UCSD-AML1 (cell line): ENCODE measurements at regions not wholly inside any gene's neighbourhood (a gene's known extent, or its start where the extent isn't known, plus 50 kb on each side); places are given as distances from the start of the nearest gene placed in this dataset.

Experiments
- DNase-seq: peaks from one replicate; lab custom pipeline; 2025; ENCODE audit not compliant: unreplicated experiment; lab: John Stamatoyannopoulos, UW

- no peak for DNase-seq
Observed at GRCh38 chr16:51442141-51442870, 291.2 kb upstream of the SALL1 start.

- no peak for DNase-seq
Observed at GRCh38 chr16:51440131-51440889, 289.2 kb upstream of the SALL1 start.

- no peak for DNase-seq
Observed at GRCh38 chr16:51439271-51439670, 288.2 kb upstream of the SALL1 start.

DNA sequence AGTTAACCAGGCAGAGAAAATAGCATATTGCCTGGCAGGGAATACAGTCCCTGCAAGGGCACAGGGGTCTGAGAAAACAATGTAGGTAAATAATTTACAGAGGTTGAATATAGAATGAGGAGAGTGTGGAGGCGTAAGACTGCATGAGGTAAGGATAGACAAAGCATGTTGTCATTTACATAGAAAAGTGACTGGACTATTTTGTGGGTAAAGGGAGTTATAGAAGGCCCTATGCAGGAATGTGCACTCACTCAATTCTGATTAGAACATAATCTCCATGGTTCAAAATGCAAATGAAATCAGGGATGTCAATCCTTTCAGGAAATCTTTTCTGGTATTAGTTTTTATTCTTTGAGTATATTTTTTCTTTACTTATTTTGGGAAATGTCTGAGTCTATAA lies 285.7 kb upstream of the SALL1 start:
- no peak for DNase-seq

- no peak for DNase-seq
Observed at GRCh38 chr16:51434567-51435198, 283.6 kb upstream of the SALL1 start.

DNA sequence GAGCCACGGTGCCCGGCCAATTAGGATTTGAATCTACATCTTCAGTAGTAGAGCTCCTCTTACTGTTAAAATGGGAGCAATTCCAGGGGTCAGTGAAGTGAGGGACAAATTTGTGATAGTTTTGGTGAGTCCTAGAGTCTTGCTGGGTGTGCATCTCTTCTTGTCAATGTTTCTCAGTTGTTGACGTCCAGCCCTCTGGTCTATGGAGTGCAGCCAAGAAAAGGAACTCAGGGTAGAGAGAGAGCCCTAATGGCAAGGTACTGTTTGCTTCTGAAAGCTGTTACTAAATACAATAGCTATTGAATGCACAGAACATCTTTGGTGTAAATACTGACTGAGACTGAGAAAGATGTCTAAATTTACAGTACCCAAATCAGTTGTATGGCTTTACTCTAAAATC lies 282.5 kb upstream of the SALL1 start:
- DNase-seq = no peak

GRCh38 chr16:51431517-51432241 lies 280.6 kb upstream of the SALL1 start:
- no peak for DNase-seq

DNA sequence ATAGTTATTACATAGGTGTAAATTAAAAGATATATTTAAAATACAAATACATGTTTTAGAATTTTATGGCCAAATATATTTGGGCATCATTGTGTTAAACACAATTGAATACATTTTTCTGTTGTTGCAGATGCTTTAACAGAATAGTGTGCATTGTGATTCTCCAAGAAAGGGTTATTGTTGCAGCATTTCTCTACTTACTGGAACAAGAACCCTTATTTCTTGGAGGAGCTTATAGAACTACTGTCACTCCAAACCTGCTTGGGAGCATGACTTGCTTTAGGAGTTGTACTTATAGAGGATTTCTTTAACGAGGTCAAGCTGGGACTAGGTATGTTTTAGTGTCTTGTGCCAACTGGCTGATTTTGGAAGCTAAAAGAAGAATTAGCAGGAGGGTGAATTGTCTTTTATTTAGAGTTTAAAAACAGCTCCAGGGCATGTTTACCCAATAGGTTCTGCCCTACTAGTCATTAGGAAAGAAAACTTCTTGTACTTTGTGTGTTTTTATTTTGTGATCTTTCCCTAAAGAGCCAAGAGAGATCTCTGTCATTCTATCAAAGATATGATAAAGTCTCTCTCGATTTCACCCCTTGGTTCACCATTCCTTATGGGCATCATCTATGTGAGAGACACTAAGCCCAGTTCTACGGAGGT lies 279.8 kb upstream of the SALL1 start:
- no peak for DNase-seq

DNA sequence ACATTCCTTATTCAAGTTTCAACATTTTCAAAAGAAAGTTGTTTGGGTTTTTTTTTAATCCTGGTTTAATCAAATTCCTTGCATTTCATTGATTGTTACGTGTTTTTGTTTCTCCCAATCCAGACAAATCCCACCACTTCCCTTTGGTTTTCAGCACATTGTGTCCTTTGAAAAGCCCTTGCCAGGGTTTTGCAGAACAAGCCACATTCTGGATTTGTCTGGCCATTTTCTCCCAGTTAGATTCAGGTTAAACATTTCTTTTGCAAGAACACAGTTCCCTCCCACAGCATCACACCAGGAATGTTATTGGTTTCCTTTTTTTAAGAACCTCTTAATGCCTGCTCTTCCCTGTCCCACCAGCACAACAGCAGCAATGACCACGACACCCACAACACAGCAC lies 278.0 kb upstream of the SALL1 start:
- no peak for DNase-seq

DNA sequence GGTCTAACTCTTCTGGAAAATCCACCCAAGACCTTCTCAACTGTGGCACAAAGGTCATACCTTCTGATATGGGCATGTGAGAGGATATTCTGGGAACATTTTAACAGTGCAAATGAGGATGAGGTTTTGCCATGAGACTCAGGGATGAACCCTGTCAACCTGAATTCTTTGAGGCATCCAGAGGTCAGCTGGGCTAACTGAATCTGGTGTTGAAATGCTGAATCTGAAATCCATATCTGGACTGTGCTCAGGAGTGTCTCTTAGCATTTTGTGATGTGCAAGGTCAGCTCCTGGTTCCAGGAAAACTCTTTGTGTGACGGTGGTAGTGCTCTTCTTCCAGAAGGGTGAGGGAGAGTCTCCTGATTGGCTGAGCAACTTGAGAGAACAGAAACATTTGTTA lies 276.0 kb upstream of the SALL1 start:
- DNase-seq = no peak

DNA sequence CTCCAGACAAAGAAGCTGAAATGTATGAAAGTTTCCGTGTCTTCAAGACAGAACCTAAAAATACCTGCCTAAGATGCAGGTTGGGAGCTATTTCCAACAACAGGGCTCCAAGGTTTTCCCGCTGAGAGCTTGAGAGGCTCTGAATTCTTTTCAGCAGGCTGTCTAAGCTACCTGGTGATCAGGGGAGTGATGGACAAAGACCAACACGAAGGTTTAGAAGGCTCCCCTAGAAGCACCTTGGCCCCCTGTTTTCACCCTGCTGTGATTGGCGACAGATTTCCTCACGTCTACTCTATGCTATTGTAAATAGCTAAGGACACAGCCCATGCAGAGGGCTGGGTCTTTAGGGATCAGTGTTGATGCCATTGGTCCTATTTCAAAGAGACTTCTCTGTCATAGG lies 275.2 kb upstream of the SALL1 start:
- DNase-seq = no peak

DNA sequence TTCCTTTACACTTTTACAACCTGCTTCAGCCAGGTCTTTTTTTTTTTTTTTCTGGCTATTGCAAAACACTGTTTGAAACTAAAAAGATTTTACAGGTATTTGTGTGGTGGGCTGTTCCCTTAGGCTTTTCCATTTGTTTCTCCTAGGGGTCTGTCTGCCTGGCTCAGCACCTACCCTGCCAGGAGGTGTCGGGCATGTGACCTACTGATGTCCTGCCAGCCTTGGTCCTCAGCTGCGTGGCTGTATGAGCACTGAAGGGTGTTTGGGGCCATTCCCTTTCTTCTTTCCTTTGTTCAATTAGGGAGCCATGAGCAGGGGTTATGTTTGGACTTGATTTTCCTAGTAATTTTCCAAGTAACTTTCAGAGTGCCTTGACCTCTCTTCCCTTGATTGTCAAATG lies 269.2 kb upstream of the SALL1 start:
- no peak for DNase-seq

DNA sequence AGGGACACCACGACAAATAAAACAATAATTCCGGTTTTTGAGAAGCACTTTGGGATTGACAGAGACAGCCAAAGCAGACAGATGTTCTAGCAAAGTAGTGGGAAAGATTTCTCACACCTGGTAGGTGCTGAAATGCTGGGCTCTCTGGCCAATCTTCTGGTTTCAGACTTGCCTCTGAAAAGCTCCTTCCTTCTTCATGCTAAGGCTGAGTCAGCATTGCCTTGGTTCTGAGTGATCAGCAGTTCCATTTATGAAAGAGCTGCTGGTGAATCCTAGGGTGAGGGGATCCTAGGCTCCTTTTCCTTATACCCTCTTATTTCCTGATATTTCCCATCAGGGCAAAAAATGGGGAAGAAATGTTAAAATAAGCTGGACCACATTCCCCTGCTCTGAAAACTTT lies 268.7 kb upstream of the SALL1 start:
- DNase-seq = no peak

GRCh38 chr16:51418258-51418657 lies 267.2 kb upstream of the SALL1 start:
- DNase-seq = no peak

DNA sequence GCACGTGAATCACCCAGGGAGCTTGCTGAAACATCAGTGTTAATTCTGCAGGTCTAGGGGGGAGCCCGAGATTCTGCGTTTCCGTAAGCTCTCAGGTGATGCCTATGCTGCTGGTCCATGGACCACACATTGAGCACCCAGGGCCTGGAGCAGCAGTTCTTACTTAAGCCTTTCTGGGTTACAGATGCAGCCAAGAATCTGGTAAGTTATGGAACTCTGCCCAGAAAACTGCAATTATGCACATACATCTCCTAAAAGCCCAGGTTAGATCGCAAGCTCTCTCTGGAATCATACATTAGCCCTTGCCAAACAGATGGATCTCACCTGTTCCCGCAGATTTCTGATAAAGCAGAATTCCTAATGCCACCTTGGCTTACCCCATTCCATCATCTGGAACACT lies 265.9 kb upstream of the SALL1 start:
- DNase-seq = no peak

DNA sequence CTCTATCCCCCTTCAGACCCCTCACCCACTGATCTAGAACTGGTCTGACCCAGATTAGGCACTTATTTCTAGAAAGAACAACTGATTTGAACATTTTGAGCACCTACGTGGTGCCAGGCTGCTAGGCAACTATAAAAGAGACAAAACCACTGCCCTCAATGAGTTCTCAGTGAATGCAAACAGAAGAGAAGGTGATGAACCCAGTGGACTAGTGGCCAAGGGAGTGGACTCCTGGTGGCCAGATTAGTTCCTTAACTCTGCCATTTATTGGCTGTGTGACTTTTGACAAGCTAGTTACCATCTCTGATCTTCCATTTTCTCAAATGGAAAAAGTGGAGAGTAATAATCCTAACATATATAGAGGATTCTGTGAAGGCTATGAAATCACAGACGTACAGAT lies 259.1 kb upstream of the SALL1 start:
- DNase-seq = no peak

DNA sequence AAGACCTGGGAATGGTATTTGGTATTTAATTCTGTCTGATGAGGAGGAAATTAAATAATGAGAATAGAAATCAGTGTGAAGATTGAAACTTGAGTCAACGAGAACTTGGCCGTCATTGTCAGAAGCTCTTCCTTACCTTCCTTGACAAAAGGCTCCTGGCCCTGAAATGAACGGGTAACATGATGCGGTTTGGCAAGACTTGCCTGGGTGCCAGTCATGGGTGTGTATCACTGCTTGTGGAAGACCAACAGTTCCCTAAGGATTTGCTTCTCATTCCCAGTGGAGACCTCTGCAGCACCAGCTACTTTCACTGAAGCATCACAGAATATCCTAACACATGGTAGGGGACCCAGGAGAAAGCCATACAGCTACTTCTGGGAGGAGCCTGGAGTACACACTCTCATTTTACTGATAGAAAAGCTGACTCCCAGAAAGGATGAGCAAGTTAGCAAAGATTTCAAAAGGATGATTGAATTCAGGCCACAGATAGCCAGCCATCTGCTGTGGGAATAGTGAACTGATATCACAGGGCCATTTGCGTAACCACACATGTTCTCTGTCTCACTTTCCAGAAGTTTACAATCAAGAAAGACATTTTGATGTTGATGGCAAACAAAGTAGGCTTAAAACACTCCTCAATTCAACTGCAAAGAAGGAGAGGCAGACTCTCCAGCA lies 258.1 kb upstream of the SALL1 start:
- DNase-seq = no peak

GRCh38 chr16:51408357-51408756 lies 257.3 kb upstream of the SALL1 start:
- DNase-seq = no peak

- no peak for DNase-seq
Observed at GRCh38 chr16:51407921-51408320, 256.9 kb upstream of the SALL1 start.

DNA sequence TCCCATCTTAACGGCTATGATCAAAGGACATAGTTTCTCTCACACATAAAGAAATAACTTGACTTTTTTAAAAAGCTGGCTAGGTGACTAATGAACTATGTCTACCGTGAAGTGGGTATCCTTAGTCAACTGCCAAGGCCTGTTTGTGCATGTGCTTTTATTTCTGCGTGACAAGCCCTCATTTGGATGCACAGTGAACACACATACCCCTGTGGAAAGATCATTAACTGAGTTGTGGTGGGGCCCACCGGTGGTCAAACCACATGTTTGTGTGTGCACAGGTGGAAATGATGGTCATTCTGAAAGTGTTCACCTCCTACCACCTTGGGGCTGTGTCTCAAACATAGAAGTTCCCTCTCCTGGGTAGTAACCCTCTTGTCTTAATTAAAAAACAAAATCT lies 256.1 kb upstream of the SALL1 start:
- DNase-seq = no peak

DNA sequence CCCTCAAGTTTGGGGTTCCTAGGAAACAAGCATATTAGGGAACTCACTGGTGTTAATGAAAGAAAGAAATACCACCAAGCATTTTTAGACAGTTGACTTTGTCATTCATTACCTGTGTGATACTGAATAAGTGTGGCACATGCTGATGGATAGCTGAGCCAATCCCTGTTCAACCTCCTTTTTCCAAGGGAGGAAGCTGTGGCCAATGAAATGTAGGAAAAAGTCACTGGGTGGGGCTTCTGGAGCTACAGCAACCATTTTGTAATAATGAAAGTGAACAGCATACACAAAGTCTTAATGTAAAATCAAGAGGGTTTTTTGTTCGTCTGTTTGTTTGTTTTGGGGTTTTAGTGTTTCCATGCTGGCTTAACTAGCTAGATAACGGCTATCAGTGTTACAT lies 254.3 kb upstream of the SALL1 start:
- no peak for DNase-seq
